NT2/D1 (cell line): ENCODE measurements at regions not wholly inside any gene's neighbourhood (a gene's known extent, or its start where the extent isn't known, plus 50 kb on each side); places are given as distances from the start of the nearest gene placed in this dataset.

ENCODE experiments used
- SUZ12 ChIP-seq: IDR thresholded peaks from 2 replicates; pipeline ENCODE4 v1.6.1; 2011; ENCODE audit not compliant: insufficient read length, insufficient read depth; ENCODE audit errors: extremely low read depth
- YY1 ChIP-seq: IDR thresholded peaks from 2 replicates; pipeline ENCODE4 v1.6.1; 2011; ENCODE audit not compliant: insufficient read length, insufficient read depth
- ZNF274 ChIP-seq: IDR thresholded peaks from 2 replicates; pipeline ENCODE4 v1.6.1; 2011; ENCODE audit warnings: mild to moderate bottlenecking, low read depth, low read length

DNA sequence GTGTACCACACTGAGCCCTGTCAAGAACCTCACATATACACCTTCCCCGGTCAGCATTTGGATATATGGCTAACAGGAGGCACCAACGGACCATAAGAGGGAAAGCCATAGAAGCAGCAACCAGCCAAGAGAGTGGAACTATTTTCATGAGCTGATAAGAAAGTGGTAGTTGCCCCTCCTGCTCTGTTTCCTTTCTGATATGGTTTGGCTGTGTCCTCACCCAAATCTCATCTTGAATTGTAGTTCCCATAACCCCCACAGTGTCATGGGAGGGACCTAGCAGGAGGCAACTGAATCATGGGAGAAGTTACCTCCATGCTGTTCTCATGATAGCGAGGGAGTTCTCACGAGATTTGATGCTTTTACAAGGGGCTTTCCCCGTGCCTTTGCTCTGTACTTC lies 366.1 kb upstream of the DAB1 start:
- TF ChIP-seq YY1 = no peak
- TF ChIP-seq SUZ12 = no peak
- no peak for TF ChIP-seq ZNF274
